AML-193 (cell line): ENCODE measurements at regions not wholly inside any gene's neighbourhood (a gene's known extent, or its start where the extent isn't known, plus 50 kb on each side); places are given as distances from the start of the nearest gene placed in this dataset.

Source experiments
- DNase-seq, 2 experiments: peaks; one replicate each; lab custom pipeline; 2025; lab: John Stamatoyannopoulos, UW

DNA sequence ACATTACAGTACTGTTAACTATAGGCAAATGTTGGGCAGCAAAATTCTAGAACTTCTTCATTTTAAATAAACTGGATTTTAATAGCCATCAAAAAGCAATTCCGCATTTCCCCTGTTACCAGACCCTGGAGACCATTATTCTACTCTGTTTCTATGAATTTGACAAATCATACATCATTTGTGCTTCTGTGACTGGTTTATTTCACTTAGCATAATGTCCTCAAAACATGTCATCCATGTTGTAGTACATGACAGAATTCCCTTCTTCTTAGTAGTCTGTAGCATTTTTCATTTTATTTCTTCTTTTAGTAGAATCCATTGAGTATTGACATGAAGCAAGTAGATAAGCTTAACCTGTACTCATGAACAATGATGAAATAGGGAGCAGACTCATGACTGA is 59.4 kb upstream of the PPP4R3C start:
- no peak for DNase-seq

DNA sequence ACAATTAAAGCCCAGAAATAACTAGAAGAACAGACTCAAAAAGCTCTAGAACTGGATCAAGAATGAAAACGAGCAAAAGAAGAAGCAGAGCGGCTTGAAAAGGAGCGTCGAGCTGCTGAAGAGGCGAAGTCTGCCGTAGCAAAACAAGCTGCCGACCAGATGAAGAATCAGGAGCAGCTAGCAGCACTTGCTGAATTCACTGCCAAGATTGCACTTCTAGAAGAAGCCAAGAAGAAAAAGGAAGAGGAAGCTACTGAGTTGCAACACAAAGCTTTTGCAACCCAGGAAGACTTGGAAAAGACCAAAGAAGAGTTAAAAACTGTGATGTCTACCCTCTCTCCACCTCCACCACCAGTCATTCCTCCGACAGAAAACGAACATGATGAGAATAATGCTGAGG is 56.1 kb upstream of the PPP4R3C start:
- peak; percentile 28 to 30 for DNase-seq
